A549 (cell line): ENCODE measurements at regions not wholly inside any gene's neighbourhood (a gene's known extent, or its start where the extent isn't known, plus 50 kb on each side); places are given as distances from the start of the nearest gene placed in this dataset.

Source experiments
- ATAC-seq, 2 experiments: fragments of 200-7000 bp in 1 of 2; fragments of >200 bp in 1 of 2; cut with Nextera tagmentation in 1 of 2; cut with Tn5 transposase in 1 of 2; 3 replicates each; pipeline versions ENCODE4 v1.8.0 to v1.9.1; 2018 to 2020; ENCODE audit warnings: mild to moderate bottlenecking in 1 of 2, moderate library complexity in 1 of 2
- CTCF ChIA-PET: fragments of 300-600 bp; sonication (Branson Sonifier 250); formaldehyde crosslinking; extraction: SDS; loops from one replicate; lab custom pipeline; 2021; ENCODE audit warnings: antibody characterized with exemption, inconsistent platforms; lab: Yijun Ruan, JAX
- POLR2A ChIA-PET: fragments of 350-600 bp; formaldehyde crosslinking; extraction: SDS; loops from one replicate; lab custom pipeline; 2021; ENCODE audit warnings: antibody characterized with exemption, inconsistent platforms; lab: Yijun Ruan, JAX
- DNase-seq, 2 experiments: peaks; one replicate each; pipeline versions ENCODE4 v3.0.0 to v3.0.0-alpha.2; 2011 to 2016; ENCODE audit warnings: low read depth in 1 of 2, low spot score in 1 of 2
- FAIRE-seq: peaks from 2 replicates; lab custom pipeline; 2011; peaks lifted over from hg19 to GRCh38; lab: Jason Lieb, UNC
- H3K27ac ChIP-seq, 2 experiments: fragments of >200 bp; sonication (Bioruptor Twin); formaldehyde crosslinking; 3 replicates each; pipeline ENCODE4 v1.5.1; 2016 to 2017
- H3K4me1 ChIP-seq: fragments of >200 bp; sonication (Bioruptor Twin); formaldehyde crosslinking; 3 replicates; pipeline ENCODE4 v1.6.1; 2016
- H3K4me2 ChIP-seq: fragments of >200 bp; sonication (Bioruptor Twin); formaldehyde crosslinking; 3 replicates; pipeline ENCODE4 v1.6.1; 2016
- H3K4me3 ChIP-seq: fragments of >200 bp; sonication (Bioruptor Twin); formaldehyde crosslinking; 3 replicates; pipeline ENCODE4 v1.5.1; 2016
- H3K9me3 ChIP-seq: fragments of >200 bp; sonication (Bioruptor Twin); formaldehyde crosslinking; 3 replicates; pipeline ENCODE4 v1.6.1; 2016
- BHLHE40 ChIP-seq: IDR thresholded peaks from 2 replicates; pipeline ENCODE4 v1.6.1; 2012; ENCODE audit warnings: low read depth, low read length, inconsistent platforms
- CBX2 ChIP-seq: fragments of 200-600 bp; sonication (generic); IDR thresholded peaks from 2 replicates; pipeline ENCODE4 v1.6.1; 2016; ENCODE audit warnings: low read depth, mild to moderate bottlenecking, borderline replicate concordance
- CBX8 ChIP-seq: fragments of 200-600 bp; sonication (generic); IDR thresholded peaks from 2 replicates; pipeline ENCODE4 v1.6.1; 2016
- CTCF ChIP-seq: fragments of >200 bp; sonication (Bioruptor Twin); formaldehyde crosslinking; IDR thresholded peaks from 3 replicates; pipeline ENCODE4 v1.5.1; 2016
- EHF ChIP-seq: fragments of 250-450 bp; sonication (Bioruptor Pico); IDR thresholded peaks from 2 replicates; pipeline ENCODE4 v1.5.0; 2020; ENCODE audit warnings: mild to moderate bottlenecking
- ESRRA ChIP-seq: fragments of 150-350 bp; IDR thresholded peaks from 2 replicates; pipeline ENCODE4 v1.6.1; 2014; ENCODE audit warnings: mild to moderate bottlenecking, low read length, borderline replicate concordance
- FOSL2 ChIP-seq, 2 experiments: fragments of 450-650 bp in 1 of 2; fragments of >200 bp in 1 of 2; sonication (Bioruptor Twin) in 1 of 2; formaldehyde crosslinking; IDR thresholded peaks; 2 replicates each; pipeline versions ENCODE4 v1.5.0 to v1.6.1; 2016 to 2020; ENCODE audit warnings: mild to moderate bottlenecking in 1 of 2, moderate library complexity in 1 of 2
- HEYL ChIP-seq: fragments of 250-450 bp; sonication (Bioruptor Pico); IDR thresholded peaks from 2 replicates; pipeline ENCODE4 v1.8.0; 2021; ENCODE audit warnings: mild to moderate bottlenecking, moderate library complexity
- JUN ChIP-seq, 2 experiments: fragments of >200 bp; sonication (Bioruptor Twin); formaldehyde crosslinking; IDR thresholded peaks; 2 replicates in 1 of 2; 3 replicates in 1 of 2; pipeline ENCODE4 v1.6.1; 2016 to 2017
- JUNB ChIP-seq: fragments of >200 bp; sonication (Bioruptor Twin); formaldehyde crosslinking; IDR thresholded peaks from 2 replicates; pipeline ENCODE4 v1.6.1; 2016
- KDM5A ChIP-seq: fragments of 200-600 bp; sonication (generic); IDR thresholded peaks from 2 replicates; pipeline ENCODE4 v1.6.1; 2016; ENCODE audit warnings: antibody characterized with exemption, mild to moderate bottlenecking
- MAX ChIP-seq: IDR thresholded peaks from 2 replicates; pipeline ENCODE4 v1.6.1; 2012
- NFE2L2 ChIP-seq: fragments of 150-350 bp; conservative IDR thresholded peaks from 2 replicates; pipeline ENCODE4 v1.6.1; 2014; ENCODE audit warnings: low read length
- POLR2A ChIP-seq: IDR thresholded peaks from 2 replicates; pipeline ENCODE4 v1.6.1; 2012; ENCODE audit warnings: mild to moderate bottlenecking, low read length
- RAD21 ChIP-seq, 2 experiments: fragments of >200 bp in 1 of 2; sonication (Bioruptor Twin) in 1 of 2; formaldehyde crosslinking in 1 of 2; IDR thresholded peaks in 1 of 2; conservative IDR thresholded peaks in 1 of 2; 2 replicates in 1 of 2; 3 replicates in 1 of 2; pipeline ENCODE4 v1.6.1; 2012 to 2018; ENCODE audit warnings: inconsistent platforms in 1 of 2
- REST ChIP-seq: fragments of 200-600 bp; sonication (generic); IDR thresholded peaks from 2 replicates; pipeline ENCODE4 v1.6.1; 2016; ENCODE audit warnings: antibody characterized with exemption, mild to moderate bottlenecking, moderate library complexity
- SREBF2 ChIP-seq: fragments of 450-650 bp; IDR thresholded peaks from 2 replicates; pipeline ENCODE4 v1.6.1; 2014; ENCODE audit warnings: mild to moderate bottlenecking, moderate library complexity
- TFCP2L1 ChIP-seq: fragments of 250-450 bp; sonication (Bioruptor Pico); IDR thresholded peaks from 2 replicates; pipeline ENCODE4 v1.5.0; 2021; ENCODE audit warnings: mild to moderate bottlenecking
- ZC3H11A ChIP-seq: fragments of 450-650 bp; IDR thresholded peaks from 2 replicates; pipeline ENCODE4 v1.6.1; 2014; ENCODE audit warnings: antibody characterized with exemption, mild to moderate bottlenecking
- ZNF302 ChIP-seq: fragments of 250-450 bp; sonication (Bioruptor Pico); IDR thresholded peaks from 2 replicates; pipeline ENCODE4 v1.9.0; 2021; ENCODE audit warnings: inconsistent platforms, mild to moderate bottlenecking, moderate library complexity
- WGBS: methylation state at CpG from one replicate; pipeline ENCODE4 v1.1.6; 2017; ENCODE audit errors: missing lambda C conversion rate; 5-methylcytosine and 5-hydroxymethylcytosine counted together

GRCh38 chr5:74042959-74043358, 417.0 kb downstream of the ARHGEF28 start:
- TF ChIP-seq FOSL2 (IDR thresholded peaks at IDR 0.05) (no peak), FOSL2 (CRISPR knock-in tag; IDR thresholded peaks at IDR 0.05) (0 out of 2 replicates have a peak, but pooled peaks have one; percentile 12), JUN (IDR thresholded peaks at IDR 0.05) (no peak), NFE2L2 (no peak), JUNB (no peak), ZNF302 (CRISPR knock-in tag) (no peak), KDM5A (no peak), ZC3H11A (no peak)
- TF ChIP-seq, all 56 proteins: peak for 1
- H3K4me2 ChIP-seq = peak overlapping the region; percentile 12; the same call in 1 of the 3 replicates
- H3K4me3 ChIP-seq = no peak overlapping the region
- 40% methylated on average over 4 of the region's 4 CpGs for WGBS
- peak in 1 of 2 experiments; percentile 50 for DNase-seq
- CTCF ChIA-PET = interaction anchor here (0.8 to 1.6 kb wide), 4 partner anchors 10 to 606 kb away, joined by 3 to 4 read pairs (median 3); no protein-coding TSS in a partner anchor
- POLR2A ChIA-PET = no interaction called here
- H3K27ac ChIP-seq = peak overlapping the region in 1 of 2 experiments; percentile 48; a peak in 2 of 6 replicates
- FAIRE-seq = no peak
- H3K4me1 ChIP-seq = peaks cover 11% of the 10 kb centered on the region; the same call in 1 of the 3 replicates
- no peaks in the 10 kb centered on the region for H3K9me3 ChIP-seq
- ATAC-seq = peak; percentile 83 to 84; a peak in 5 of 6 replicates

- WGBS = 63% methylated on average over 7 of the region's 7 CpGs
- TF ChIP-seq MAX (no peak), CBX8 (no peak), HEYL (CRISPR knock-in tag) (no peak), ESRRA (no peak), JUN (IDR thresholded peaks at IDR 0.05) (no peak), EHF (CRISPR knock-in tag) (no peak), RAD21 (conservative IDR thresholded peaks at IDR 0.05 in 1 of 2, IDR thresholded peaks at IDR 0.05 in 1 of 2) (no peak), TFCP2L1 (CRISPR knock-in tag) (no peak), CBX2 (no peak), KDM5A (no peak), REST (no peak), BHLHE40 (no peak), CTCF (no peak), SREBF2 (no peak), POLR2A (no peak)
- no peak for FAIRE-seq
- ATAC-seq = peak in 1 of 2 experiments; percentile 30; a peak in 2 of 6 replicates
- POLR2A ChIA-PET = no interaction called here
- Histone ChIP-seq H3K4me2 (peak overlapping the region; percentile 12; the same call in 1 of the 3 replicates), H3K4me1 (peaks cover 11% of the 10 kb centered on the region; the same call in 1 of the 3 replicates), H3K4me3 (no peak overlapping the region), H3K9me3 (no peaks in the 10 kb centered on the region), H3K27ac (peak overlapping the region in 1 of 2 experiments; percentile 48; a peak in 2 of 6 replicates)
- CTCF ChIA-PET = interaction anchor here (0.8 to 1.6 kb wide), 4 partner anchors 10 to 607 kb away, joined by 3 to 4 read pairs (median 3); no protein-coding TSS in a partner anchor
- DNase-seq = no peak
Observed at GRCh38 chr5:74042559-74042958, 416.6 kb downstream of the ARHGEF28 start.
